ENCODE measurements at regions not wholly inside any gene's neighbourhood (a gene's known extent, or its start where the extent isn't known, plus 50 kb on each side); places are given as distances from the start of the nearest gene placed in this dataset.

- DNase-seq = no peak
- Histone ChIP-seq H3K36me3 (ENCODE audit: control insufficient read depth, insufficient read depth, low read length) (no peaks in the 10 kb centered on the region), H3K9me3 (replicated peaks; ENCODE audit: control insufficient read depth, low read depth, low read length) (no peaks in the 10 kb centered on the region), H3K4me1 (ENCODE audit: control insufficient read depth, insufficient read depth, low read length) (no peaks in the 10 kb centered on the region), H3K4me3 (ENCODE audit: low read length) (no peak overlapping the region), H3K27me3 (ENCODE audit: control insufficient read depth, insufficient read depth, low read length) (no peaks in the 10 kb centered on the region), H3K27ac (ENCODE audit: low read length) (peak overlapping the region; percentile 7)
- WGBS (ENCODE audit: insufficient coverage) = no CpG with 5 or more reads among the region's 1 CpG
Measured at GRCh38 chr7:13188922-13189321, 501.5 kb downstream of the ARL4A start.

GRCh38 chr7:13189668-13190067 is 502.2 kb downstream of the ARL4A start:
- no CpG with 5 or more reads among the region's 2 CpGs for WGBS (ENCODE audit: insufficient coverage)
- H3K27me3 ChIP-seq (ENCODE audit: control insufficient read depth, insufficient read depth, low read length) = no peaks in the 10 kb centered on the region
- no peak overlapping the region for H3K27ac ChIP-seq (ENCODE audit: low read length)
- peak; percentile 90 for DNase-seq
- H3K4me3 ChIP-seq (ENCODE audit: low read length) = no peak overlapping the region
- no peaks in the 10 kb centered on the region for H3K9me3 ChIP-seq (replicated peaks; ENCODE audit: control insufficient read depth, low read depth, low read length)
- no peaks in the 10 kb centered on the region for H3K4me1 ChIP-seq (ENCODE audit: control insufficient read depth, insufficient read depth, low read length)
- H3K36me3 ChIP-seq (ENCODE audit: control insufficient read depth, insufficient read depth, low read length) = no peaks in the 10 kb centered on the region

- Histone ChIP-seq H3K4me1 (ENCODE audit: control insufficient read depth, insufficient read depth, low read length) (no peaks in the 10 kb centered on the region), H3K27me3 (ENCODE audit: control insufficient read depth, insufficient read depth, low read length) (no peaks in the 10 kb centered on the region), H3K4me3 (ENCODE audit: low read length) (no peak overlapping the region), H3K27ac (ENCODE audit: low read length) (no peak overlapping the region), H3K9me3 (replicated peaks; ENCODE audit: control insufficient read depth, low read depth, low read length) (no peaks in the 10 kb centered on the region), H3K36me3 (ENCODE audit: control insufficient read depth, insufficient read depth, low read length) (no peaks in the 10 kb centered on the region)
- no CpG with 5 or more reads among the region's 2 CpGs for WGBS (ENCODE audit: insufficient coverage)
- DNase-seq = no peak
Measured at GRCh38 chr7:13197501-13197900, 510.1 kb downstream of the ARL4A start.

- no peaks in the 10 kb centered on the region for H3K36me3 ChIP-seq (ENCODE audit: control insufficient read depth, insufficient read depth, low read length)
- no peak overlapping the region for H3K27ac ChIP-seq (ENCODE audit: low read length)
- H3K9me3 ChIP-seq (replicated peaks; ENCODE audit: control insufficient read depth, low read depth, low read length) = no peaks in the 10 kb centered on the region
- H3K4me1 ChIP-seq (ENCODE audit: control insufficient read depth, insufficient read depth, low read length) = no peaks in the 10 kb centered on the region
- no peaks in the 10 kb centered on the region for H3K27me3 ChIP-seq (ENCODE audit: control insufficient read depth, insufficient read depth, low read length)
- 100% methylated on average over 1 of the region's 2 CpGs for WGBS (ENCODE audit: insufficient coverage)
- DNase-seq = no peak
- H3K4me3 ChIP-seq (ENCODE audit: low read length) = no peak overlapping the region
Measured at GRCh38 chr7:13198036-13198435, 510.6 kb downstream of the ARL4A start.

- Histone ChIP-seq H3K36me3 (ENCODE audit: control insufficient read depth, insufficient read depth, low read length) (no peaks in the 10 kb centered on the region), H3K27ac (ENCODE audit: low read length) (no peak overlapping the region), H3K9me3 (replicated peaks; ENCODE audit: control insufficient read depth, low read depth, low read length) (no peaks in the 10 kb centered on the region), H3K27me3 (ENCODE audit: control insufficient read depth, insufficient read depth, low read length) (no peaks in the 10 kb centered on the region), H3K4me3 (ENCODE audit: low read length) (no peak overlapping the region), H3K4me1 (ENCODE audit: control insufficient read depth, insufficient read depth, low read length) (no peaks in the 10 kb centered on the region)
- DNase-seq = no peak
- WGBS (ENCODE audit: insufficient coverage) = no CpG with 5 or more reads among the region's 2 CpGs
Measured at GRCh38 chr7:13198727-13199126, 511.3 kb downstream of the ARL4A start.

- no CpG with 5 or more reads among the region's 1 CpG for WGBS (ENCODE audit: insufficient coverage)
- no peak for DNase-seq
- H3K4me3 ChIP-seq (ENCODE audit: low read length) = no peak overlapping the region
Measured at GRCh38 chr7:13201628-13202027, 514.2 kb downstream of the ARL4A start.

GRCh38 chr7:13217768-13218167 is 530.3 kb downstream of the ARL4A start:
- Histone ChIP-seq H3K27ac (ENCODE audit: low read length) (no peak overlapping the region), H3K4me3 (ENCODE audit: low read length) (no peak overlapping the region), H3K9me3 (replicated peaks; ENCODE audit: control insufficient read depth, low read depth, low read length) (no peaks in the 10 kb centered on the region), H3K36me3 (ENCODE audit: control insufficient read depth, insufficient read depth, low read length) (no peaks in the 10 kb centered on the region), H3K27me3 (ENCODE audit: control insufficient read depth, insufficient read depth, low read length) (no peaks in the 10 kb centered on the region), H3K4me1 (ENCODE audit: control insufficient read depth, insufficient read depth, low read length) (no peaks in the 10 kb centered on the region)
- peak; percentile 83 for DNase-seq
- WGBS (ENCODE audit: insufficient coverage) = no CpG with 5 or more reads among the region's 1 CpG

More at GRCh38 chr7:13201628-13202027, 514.2 kb downstream of the ARL4A start:
- no peaks in the 10 kb centered on the region for H3K9me3 ChIP-seq (replicated peaks; ENCODE audit: control insufficient read depth, low read depth, low read length)
- no peaks in the 10 kb centered on the region for H3K27me3 ChIP-seq (ENCODE audit: control insufficient read depth, insufficient read depth, low read length)
- H3K27ac ChIP-seq (ENCODE audit: low read length) = no peak overlapping the region
- H3K36me3 ChIP-seq (ENCODE audit: control insufficient read depth, insufficient read depth, low read length) = no peaks in the 10 kb centered on the region
- H3K4me1 ChIP-seq (ENCODE audit: control insufficient read depth, insufficient read depth, low read length) = no peaks in the 10 kb centered on the region

- H3K9me3 ChIP-seq (replicated peaks; ENCODE audit: control insufficient read depth, low read depth, low read length) = no peaks in the 10 kb centered on the region
- no peak for DNase-seq
- H3K36me3 ChIP-seq (ENCODE audit: control insufficient read depth, insufficient read depth, low read length) = no peaks in the 10 kb centered on the region
- H3K4me3 ChIP-seq (ENCODE audit: low read length) = no peak overlapping the region
- H3K4me1 ChIP-seq (ENCODE audit: control insufficient read depth, insufficient read depth, low read length) = no peaks in the 10 kb centered on the region
- no CpG with 5 or more reads among the region's 1 CpG for WGBS (ENCODE audit: insufficient coverage)
- H3K27ac ChIP-seq (ENCODE audit: low read length) = no peak overlapping the region
- H3K27me3 ChIP-seq (ENCODE audit: control insufficient read depth, insufficient read depth, low read length) = no peaks in the 10 kb centered on the region
Measured at GRCh38 chr7:13225068-13225467, 537.6 kb downstream of the ARL4A start.

- H3K9me3 ChIP-seq (replicated peaks; ENCODE audit: control insufficient read depth, low read depth, low read length) = no peaks in the 10 kb centered on the region
- H3K4me3 ChIP-seq (ENCODE audit: low read length) = no peak overlapping the region
- H3K36me3 ChIP-seq (ENCODE audit: control insufficient read depth, insufficient read depth, low read length) = no peaks in the 10 kb centered on the region
- H3K4me1 ChIP-seq (ENCODE audit: control insufficient read depth, insufficient read depth, low read length) = no peaks in the 10 kb centered on the region
- H3K27ac ChIP-seq (ENCODE audit: low read length) = no peak overlapping the region
- 100% methylated on average over 1 of the region's 4 CpGs for WGBS (ENCODE audit: insufficient coverage)
- no peak for DNase-seq
- H3K27me3 ChIP-seq (ENCODE audit: control insufficient read depth, insufficient read depth, low read length) = no peaks in the 10 kb centered on the region
Measured at GRCh38 chr7:13226385-13226784, 539.0 kb downstream of the ARL4A start.

- H3K4me1 ChIP-seq (ENCODE audit: control insufficient read depth, insufficient read depth, low read length) = no peaks in the 10 kb centered on the region
- WGBS (ENCODE audit: insufficient coverage) = no CpG with 5 or more reads among the region's 4 CpGs
- no peak overlapping the region for H3K4me3 ChIP-seq (ENCODE audit: low read length)
- H3K9me3 ChIP-seq (replicated peaks; ENCODE audit: control insufficient read depth, low read depth, low read length) = no peaks in the 10 kb centered on the region
- no peaks in the 10 kb centered on the region for H3K27me3 ChIP-seq (ENCODE audit: control insufficient read depth, insufficient read depth, low read length)
- H3K36me3 ChIP-seq (ENCODE audit: control insufficient read depth, insufficient read depth, low read length) = no peaks in the 10 kb centered on the region
- peak; percentile 43 for DNase-seq
- no peak overlapping the region for H3K27ac ChIP-seq (ENCODE audit: low read length)
Measured at GRCh38 chr7:13231216-13231615, 543.8 kb downstream of the ARL4A start.

GRCh38 chr7:13235436-13235835 is 548.0 kb downstream of the ARL4A start:
- H3K4me1 ChIP-seq (ENCODE audit: control insufficient read depth, insufficient read depth, low read length) = no peaks in the 10 kb centered on the region
- peak; percentile 14 for DNase-seq
- H3K27me3 ChIP-seq (ENCODE audit: control insufficient read depth, insufficient read depth, low read length) = no peaks in the 10 kb centered on the region
- no CpG with 5 or more reads among the region's 1 CpG for WGBS (ENCODE audit: insufficient coverage)
- H3K4me3 ChIP-seq (ENCODE audit: low read length) = no peak overlapping the region
- H3K9me3 ChIP-seq (replicated peaks; ENCODE audit: control insufficient read depth, low read depth, low read length) = no peaks in the 10 kb centered on the region
- H3K27ac ChIP-seq (ENCODE audit: low read length) = no peak overlapping the region
- no peaks in the 10 kb centered on the region for H3K36me3 ChIP-seq (ENCODE audit: control insufficient read depth, insufficient read depth, low read length)
